ENCODE measurements at regions not wholly inside any gene's neighbourhood (a gene's known extent, or its start where the extent isn't known, plus 50 kb on each side); places are given as distances from the start of the nearest gene placed in this dataset.

DNA sequence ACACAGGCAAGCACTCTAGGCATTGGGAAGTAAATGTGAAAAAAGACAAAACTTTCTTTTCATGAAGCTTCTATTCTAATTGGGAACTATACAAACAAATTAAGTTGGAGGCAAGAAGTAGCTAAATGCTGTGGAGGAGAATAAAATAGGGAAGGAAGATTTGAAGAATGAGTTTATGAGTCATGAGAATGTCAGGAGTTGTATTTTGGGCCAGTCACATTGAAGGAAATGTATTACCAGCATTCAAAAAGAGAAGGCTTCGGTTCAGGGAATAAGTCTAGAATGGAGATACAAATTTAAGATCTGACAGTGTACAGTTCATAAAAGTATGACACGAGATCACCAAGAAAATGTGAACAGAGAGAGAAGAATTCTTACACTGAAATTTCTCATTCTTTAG lies 666.5 kb downstream of the ADCYAP1 start:
- TF ChIP-seq, protein P1, sequence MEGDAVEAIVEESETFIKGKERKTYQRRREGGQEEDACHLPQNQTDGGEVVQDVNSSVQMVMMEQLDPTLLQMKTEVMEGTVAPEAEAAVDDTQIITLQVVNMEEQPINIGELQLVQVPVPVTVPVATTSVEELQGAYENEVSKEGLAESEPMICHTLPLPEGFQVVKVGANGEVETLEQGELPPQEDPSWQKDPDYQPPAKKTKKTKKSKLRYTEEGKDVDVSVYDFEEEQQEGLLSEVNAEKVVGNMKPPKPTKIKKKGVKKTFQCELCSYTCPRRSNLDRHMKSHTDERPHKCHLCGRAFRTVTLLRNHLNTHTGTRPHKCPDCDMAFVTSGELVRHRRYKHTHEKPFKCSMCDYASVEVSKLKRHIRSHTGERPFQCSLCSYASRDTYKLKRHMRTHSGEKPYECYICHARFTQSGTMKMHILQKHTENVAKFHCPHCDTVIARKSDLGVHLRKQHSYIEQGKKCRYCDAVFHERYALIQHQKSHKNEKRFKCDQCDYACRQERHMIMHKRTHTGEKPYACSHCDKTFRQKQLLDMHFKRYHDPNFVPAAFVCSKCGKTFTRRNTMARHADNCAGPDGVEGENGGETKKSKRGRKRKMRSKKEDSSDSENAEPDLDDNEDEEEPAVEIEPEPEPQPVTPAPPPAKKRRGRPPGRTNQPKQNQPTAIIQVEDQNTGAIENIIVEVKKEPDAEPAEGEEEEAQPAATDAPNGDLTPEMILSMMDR (IDR thresholded peaks at IDR 0.05) = no peak
- no peak for TF ChIP-seq POLR2A (IDR thresholded peaks at IDR 0.05)

Measured in esophagus squamous epithelium (tissue), 4 donors.